ENCODE measurements at regions not wholly inside any gene's neighbourhood (a gene's known extent, or its start where the extent isn't known, plus 50 kb on each side); places are given as distances from the start of the nearest gene placed in this dataset.

- TF ChIP-seq, protein P1, sequence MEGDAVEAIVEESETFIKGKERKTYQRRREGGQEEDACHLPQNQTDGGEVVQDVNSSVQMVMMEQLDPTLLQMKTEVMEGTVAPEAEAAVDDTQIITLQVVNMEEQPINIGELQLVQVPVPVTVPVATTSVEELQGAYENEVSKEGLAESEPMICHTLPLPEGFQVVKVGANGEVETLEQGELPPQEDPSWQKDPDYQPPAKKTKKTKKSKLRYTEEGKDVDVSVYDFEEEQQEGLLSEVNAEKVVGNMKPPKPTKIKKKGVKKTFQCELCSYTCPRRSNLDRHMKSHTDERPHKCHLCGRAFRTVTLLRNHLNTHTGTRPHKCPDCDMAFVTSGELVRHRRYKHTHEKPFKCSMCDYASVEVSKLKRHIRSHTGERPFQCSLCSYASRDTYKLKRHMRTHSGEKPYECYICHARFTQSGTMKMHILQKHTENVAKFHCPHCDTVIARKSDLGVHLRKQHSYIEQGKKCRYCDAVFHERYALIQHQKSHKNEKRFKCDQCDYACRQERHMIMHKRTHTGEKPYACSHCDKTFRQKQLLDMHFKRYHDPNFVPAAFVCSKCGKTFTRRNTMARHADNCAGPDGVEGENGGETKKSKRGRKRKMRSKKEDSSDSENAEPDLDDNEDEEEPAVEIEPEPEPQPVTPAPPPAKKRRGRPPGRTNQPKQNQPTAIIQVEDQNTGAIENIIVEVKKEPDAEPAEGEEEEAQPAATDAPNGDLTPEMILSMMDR (IDR thresholded peaks at IDR 0.05) = no peak
- TF ChIP-seq SIN3A (IDR thresholded peaks at IDR 0.05; ENCODE audit: borderline replicate concordance, low read depth, low read length) (no peak), EP300 (IDR thresholded peaks at IDR 0.05; ENCODE audit: borderline replicate concordance in 1 of 2, low read depth in 1 of 2, low read length in 1 of 2) (no peak), ELF1 (IDR thresholded peaks at IDR 0.05) (no peak), NRF1 (IDR thresholded peaks at IDR 0.05; ENCODE audit: low read depth, low read length) (no peak), MXI1 (IDR thresholded peaks at IDR 0.05; ENCODE audit: low read depth, low read length) (no peak), NFIC (IDR thresholded peaks at IDR 0.05; ENCODE audit: borderline replicate concordance) (no peak), JUND (IDR thresholded peaks at IDR 0.05) (no peak), RFX5 (IDR thresholded peaks at IDR 0.05; ENCODE audit: low read length) (no peak), TAF1 (IDR thresholded peaks at IDR 0.05; ENCODE audit: borderline replicate concordance, low read depth, low read length) (no peak), FOXM1 (IDR thresholded peaks at IDR 0.05; ENCODE audit: low read depth) (no peak), RXRA (IDR thresholded peaks at IDR 0.05; ENCODE audit: borderline replicate concordance, low read depth) (no peak), YY1 (IDR thresholded peaks at IDR 0.05; ENCODE audit: low read depth) (no peak)
- TF ChIP-seq, protein P2, sequence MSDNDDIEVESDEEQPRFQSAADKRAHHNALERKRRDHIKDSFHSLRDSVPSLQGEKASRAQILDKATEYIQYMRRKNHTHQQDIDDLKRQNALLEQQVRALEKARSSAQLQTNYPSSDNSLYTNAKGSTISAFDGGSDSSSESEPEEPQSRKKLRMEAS (IDR thresholded peaks at IDR 0.05; ENCODE audit: low read depth) = no peak
Observed at GRCh38 chr9:2928411-2928810, 84.5 kb upstream of the PUM3 start.

Measured in SK-N-SH (cell line).